ENCODE measurements at regions not wholly inside any gene's neighbourhood (a gene's known extent, or its start where the extent isn't known, plus 50 kb on each side); places are given as distances from the start of the nearest gene placed in this dataset.
"Not testable (repeated sequence)": the region's sequence is repeated elsewhere in the genome, so short reads cannot be mapped to it uniquely, and the experiment has no call there.

GRCh38 chr2:16726577-16726976 lies 60.9 kb upstream of the CYRIA start:
- FAIRE-seq (no peak), DNase-seq (ENCODE audit: insufficient read length, low spot score) (no peak)
- TF ChIP-seq POLR2AphosphoS5 (IDR thresholded peaks at IDR 0.05; ENCODE audit: low read depth, low read length) (no peak), PAX5 (IDR thresholded peaks at IDR 0.05; ENCODE audit: insufficient read depth, low read length, severe bottlenecking) (no peak), SPI1 (IDR thresholded peaks at IDR 0.05; ENCODE audit: low read depth, low read length) (no peak)

DNA sequence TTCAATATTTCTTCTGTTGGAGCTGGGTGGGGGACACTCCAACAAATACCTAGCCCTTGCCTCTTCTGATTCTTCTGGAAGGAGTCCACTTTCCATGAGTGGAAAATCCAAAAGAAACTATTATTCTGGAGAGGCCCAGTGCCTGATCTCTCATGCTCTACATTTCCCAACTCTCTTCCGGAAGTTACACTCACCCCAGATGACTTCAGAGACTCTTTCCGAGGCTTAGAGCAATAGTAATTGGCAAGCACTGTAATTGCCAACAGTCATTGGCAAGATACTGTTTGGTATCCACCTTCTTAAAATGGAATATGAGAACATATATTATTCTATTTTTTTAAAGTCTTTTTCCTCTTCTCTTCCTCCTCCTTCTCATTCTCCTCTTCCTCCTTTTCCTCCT lies 60.5 kb upstream of the CYRIA start:
- FAIRE-seq, result no peak
- DNase-seq (ENCODE audit: insufficient read length, low spot score), result no peak
- TF ChIP-seq POU2F2 (IDR thresholded peaks at IDR 0.05; ENCODE audit: low read depth, low read length) (no peak), TAF1 (IDR thresholded peaks at IDR 0.05; ENCODE audit: low read depth, low read length) (no peak), SPI1 (IDR thresholded peaks at IDR 0.05; ENCODE audit: low read depth, low read length) (no peak), POLR2AphosphoS5 (IDR thresholded peaks at IDR 0.05; ENCODE audit: low read depth, low read length) (no peak), POLR2A (IDR thresholded peaks at IDR 0.05; ENCODE audit: low read depth, low read length) (no peak), PAX5 (IDR thresholded peaks at IDR 0.05; ENCODE audit: insufficient read depth, low read length, severe bottlenecking) (no peak)

- DNase-seq (ENCODE audit: insufficient read length, low spot score), result no peak
- TF ChIP-seq POLR2AphosphoS5 (IDR thresholded peaks at IDR 0.05; ENCODE audit: low read depth, low read length) (no peak), PAX5 (IDR thresholded peaks at IDR 0.05; ENCODE audit: insufficient read depth, low read length, severe bottlenecking) (no peak), POLR2A (IDR thresholded peaks at IDR 0.05; ENCODE audit: low read depth, low read length) (no peak), SPI1 (IDR thresholded peaks at IDR 0.05; ENCODE audit: low read depth, low read length) (no peak), TAF1 (IDR thresholded peaks at IDR 0.05; ENCODE audit: low read depth, low read length) (no peak), POU2F2 (IDR thresholded peaks at IDR 0.05; ENCODE audit: low read depth, low read length) (no peak)
- no peak for FAIRE-seq
These were observed 59.9 kb upstream of the CYRIA start for GRCh38 chr2:16725549-16725948.

GRCh38 chr2:16722677-16723076 lies 57.0 kb upstream of the CYRIA start:
- no peak for TF ChIP-seq POLR2A (IDR thresholded peaks at IDR 0.05; ENCODE audit: low read depth, low read length)
- no peak for TF ChIP-seq PAX5 (IDR thresholded peaks at IDR 0.05; ENCODE audit: insufficient read depth, low read length, severe bottlenecking)
- TF ChIP-seq TAF1 (IDR thresholded peaks at IDR 0.05; ENCODE audit: low read depth, low read length), result no peak
- TF ChIP-seq POU2F2 (IDR thresholded peaks at IDR 0.05; ENCODE audit: low read depth, low read length), result no peak
- TF ChIP-seq SPI1 (IDR thresholded peaks at IDR 0.05; ENCODE audit: low read depth, low read length), result no peak
- TF ChIP-seq POLR2AphosphoS5 (IDR thresholded peaks at IDR 0.05; ENCODE audit: low read depth, low read length), result no peak
- DNase-seq (ENCODE audit: insufficient read length, low spot score) (no peak), FAIRE-seq (no peak)

DNA sequence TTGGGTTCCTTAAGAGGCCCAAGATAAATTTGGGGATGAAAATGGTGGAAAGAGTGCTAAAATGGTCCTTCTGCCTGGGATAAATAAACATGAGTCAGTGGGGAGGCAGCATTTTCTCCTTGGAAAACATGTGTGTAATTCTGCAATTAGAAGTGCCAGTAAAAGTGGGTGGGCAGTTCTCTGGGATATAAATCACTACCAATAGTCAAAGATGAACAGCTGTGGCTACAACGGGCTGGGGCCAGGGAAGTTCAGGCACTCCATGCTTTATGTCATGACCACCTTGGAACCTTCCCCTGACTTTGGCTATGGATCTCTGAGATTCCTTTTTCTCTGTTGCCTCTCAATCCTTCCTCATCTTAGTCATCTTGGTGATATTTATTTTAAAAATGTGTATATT lies 56.5 kb upstream of the CYRIA start:
- DNase-seq (ENCODE audit: insufficient read length, low spot score), result no peak
- FAIRE-seq, result no peak
- TF ChIP-seq PAX5 (IDR thresholded peaks at IDR 0.05; ENCODE audit: insufficient read depth, low read length, severe bottlenecking) (no peak), SPI1 (IDR thresholded peaks at IDR 0.05; ENCODE audit: low read depth, low read length) (no peak), POLR2AphosphoS5 (IDR thresholded peaks at IDR 0.05; ENCODE audit: low read depth, low read length) (no peak), POLR2A (IDR thresholded peaks at IDR 0.05; ENCODE audit: low read depth, low read length) (no peak), TAF1 (IDR thresholded peaks at IDR 0.05; ENCODE audit: low read depth, low read length) (no peak), POU2F2 (IDR thresholded peaks at IDR 0.05; ENCODE audit: low read depth, low read length) (no peak)

- DNase-seq (ENCODE audit: insufficient read length, low spot score); FAIRE-seq: not testable (repeated sequence)
These were observed 55.9 kb upstream of the CYRIA start for GRCh38 chr2:16721529-16721928.

DNA sequence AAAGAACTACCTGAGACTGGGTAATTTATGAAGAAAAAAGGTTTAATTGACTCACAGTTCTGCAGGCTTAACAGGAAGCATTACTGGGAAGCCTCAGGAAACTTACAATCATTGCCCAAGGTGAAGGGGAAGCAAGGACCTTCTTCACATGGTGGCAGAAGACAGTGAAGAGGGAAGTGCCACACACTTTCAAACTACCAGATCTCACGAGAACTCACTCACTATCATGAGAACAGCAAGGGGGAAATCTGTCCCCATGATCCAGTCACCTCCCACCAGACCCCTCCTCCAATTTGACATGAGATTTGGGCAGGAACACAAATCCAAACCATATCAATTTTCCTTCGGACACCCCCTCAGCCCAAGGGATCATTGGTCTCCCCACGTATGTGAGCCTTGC lies 55.1 kb upstream of the CYRIA start:
- not testable (repeated sequence) for DNase-seq (ENCODE audit: insufficient read length, low spot score); FAIRE-seq

GRCh38 chr2:16719485-16719808 lies 53.8 kb upstream of the CYRIA start:
- DNase-seq (ENCODE audit: insufficient read length, low spot score), result no peak
- no peak for FAIRE-seq
- TF ChIP-seq POU2F2 (IDR thresholded peaks at IDR 0.05; ENCODE audit: low read depth, low read length) (no peak), POLR2AphosphoS5 (IDR thresholded peaks at IDR 0.05; ENCODE audit: low read depth, low read length) (no peak), TAF1 (IDR thresholded peaks at IDR 0.05; ENCODE audit: low read depth, low read length) (no peak), PAX5 (IDR thresholded peaks at IDR 0.05; ENCODE audit: insufficient read depth, low read length, severe bottlenecking) (no peak), SPI1 (IDR thresholded peaks at IDR 0.05; ENCODE audit: low read depth, low read length) (no peak), POLR2A (IDR thresholded peaks at IDR 0.05; ENCODE audit: low read depth, low read length) (no peak)

- FAIRE-seq (no peak), DNase-seq (ENCODE audit: insufficient read length, low spot score) (no peak)
- TF ChIP-seq POLR2AphosphoS5 (IDR thresholded peaks at IDR 0.05; ENCODE audit: low read depth, low read length), result no peak
- no peak for TF ChIP-seq SPI1 (IDR thresholded peaks at IDR 0.05; ENCODE audit: low read depth, low read length)
- TF ChIP-seq PAX5 (IDR thresholded peaks at IDR 0.05; ENCODE audit: insufficient read depth, low read length, severe bottlenecking), result no peak
- TF ChIP-seq POLR2A (IDR thresholded peaks at IDR 0.05; ENCODE audit: low read depth, low read length), result no peak
- TF ChIP-seq POU2F2 (IDR thresholded peaks at IDR 0.05; ENCODE audit: low read depth, low read length), result no peak
- TF ChIP-seq TAF1 (IDR thresholded peaks at IDR 0.05; ENCODE audit: low read depth, low read length), result no peak
These were observed 53.2 kb upstream of the CYRIA start for GRCh38 chr2:16718576-16719484.

DNA sequence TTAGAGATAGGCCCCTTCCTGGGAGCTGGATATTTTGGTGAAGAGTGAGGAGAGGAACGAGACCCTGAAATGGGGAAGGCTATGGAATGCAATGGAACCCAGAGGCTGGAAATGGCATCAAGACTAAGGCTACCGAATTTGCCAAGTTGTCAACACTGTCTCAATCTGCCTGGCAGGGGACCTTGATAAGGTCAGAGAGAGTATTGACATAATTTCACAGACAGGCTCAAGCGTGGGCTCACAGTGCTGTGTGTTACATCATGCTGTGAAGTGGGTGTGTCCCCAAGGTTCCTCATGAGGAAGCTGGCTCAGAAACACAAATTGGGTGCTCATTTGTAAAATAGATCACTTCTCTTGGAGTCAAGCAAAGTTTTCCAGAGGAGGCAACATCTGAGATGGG lies 51.8 kb upstream of the CYRIA start:
- TF ChIP-seq TAF1 (IDR thresholded peaks at IDR 0.05; ENCODE audit: low read depth, low read length) (no peak), POLR2AphosphoS5 (IDR thresholded peaks at IDR 0.05; ENCODE audit: low read depth, low read length) (no peak), SPI1 (IDR thresholded peaks at IDR 0.05; ENCODE audit: low read depth, low read length) (no peak), POLR2A (IDR thresholded peaks at IDR 0.05; ENCODE audit: low read depth, low read length) (no peak), POU2F2 (IDR thresholded peaks at IDR 0.05; ENCODE audit: low read depth, low read length) (no peak), PAX5 (IDR thresholded peaks at IDR 0.05; ENCODE audit: insufficient read depth, low read length, severe bottlenecking) (no peak)
- no peak for DNase-seq (ENCODE audit: insufficient read length, low spot score)
- FAIRE-seq, result no peak
